Middle frontal gyrus (tissue), 1 donor: ENCODE measurements at regions not wholly inside any gene's neighbourhood (a gene's known extent, or its start where the extent isn't known, plus 50 kb on each side); places are given as distances from the start of the nearest gene placed in this dataset.

ENCODE experiments used
- DNase-seq: peaks from one replicate; pipeline ENCODE4 v3.0.0-alpha.2; 2015; ENCODE audit warnings: low spot score; ENCODE audit errors: extremely low spot score

DNA sequence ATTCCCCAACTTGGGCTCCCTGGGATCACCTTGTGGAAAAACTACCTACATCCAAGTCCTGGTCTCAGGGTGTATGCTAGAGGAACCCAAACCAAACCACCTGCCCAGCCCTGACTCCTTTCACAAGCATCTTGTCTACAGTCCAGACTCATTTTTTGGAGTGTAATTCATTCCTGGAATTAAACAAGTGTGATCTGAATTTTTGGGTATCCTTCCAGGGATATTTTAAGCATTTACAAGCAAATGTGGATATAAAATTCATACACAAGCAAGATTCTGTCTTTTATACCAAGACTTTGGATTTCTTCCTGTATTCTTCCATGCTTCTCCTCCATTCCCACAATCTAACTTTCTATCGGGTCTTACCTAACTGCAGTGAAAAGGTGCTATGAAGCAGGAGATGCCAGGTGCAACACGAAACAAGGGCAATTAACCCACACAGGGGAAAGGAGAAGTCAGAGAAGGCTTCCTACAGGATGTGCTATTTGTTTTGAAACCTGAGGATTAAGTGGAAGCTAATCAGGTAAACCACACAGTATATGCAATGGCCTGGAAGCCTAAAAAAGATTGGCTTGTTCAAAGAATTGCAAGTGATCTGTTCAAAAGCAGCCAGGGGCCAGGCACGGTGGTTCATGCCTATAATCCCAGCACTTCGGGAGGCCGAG, 417.2 kb upstream of the C16orf82 start:
- DNase-seq, result no peak

GRCh38 chr16:26651464-26651863, 415.3 kb upstream of the C16orf82 start:
- no peak for DNase-seq

DNA sequence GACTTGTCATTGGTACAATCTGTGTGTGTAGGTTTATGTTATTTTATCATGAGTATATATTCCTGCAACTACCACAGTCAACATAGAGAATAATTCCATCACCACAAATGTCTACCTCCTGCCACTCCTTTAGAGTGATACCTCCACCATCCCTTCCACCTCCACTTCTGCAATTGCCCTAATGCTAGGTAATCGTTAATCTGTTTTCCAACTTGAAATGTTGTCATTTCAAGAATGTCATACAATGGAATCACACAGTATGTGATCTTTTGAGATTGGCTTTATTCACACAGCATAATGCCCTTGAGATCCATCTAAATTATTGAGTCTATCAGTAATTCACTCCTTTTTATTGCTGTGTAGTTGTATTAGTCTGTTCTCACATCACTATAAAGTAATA, 414.8 kb upstream of the C16orf82 start:
- no peak for DNase-seq

DNA sequence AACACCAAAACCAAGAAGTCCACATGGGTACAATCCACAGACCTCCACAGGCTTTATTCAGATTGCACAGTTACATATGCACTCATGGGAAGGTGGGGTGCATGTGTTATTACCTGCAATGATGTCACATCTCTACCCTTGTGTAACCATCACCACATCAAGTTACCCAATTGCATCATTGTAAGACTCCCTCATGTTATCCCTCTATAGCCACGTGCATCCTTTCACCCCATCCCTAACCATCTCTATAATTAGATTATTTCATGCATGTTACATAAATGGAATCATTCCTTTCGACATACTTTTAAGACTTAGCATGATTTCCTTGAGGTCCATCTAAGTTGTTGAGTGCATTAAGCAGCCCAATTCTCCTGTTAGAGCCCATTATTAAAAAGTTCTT, 408.2 kb upstream of the C16orf82 start:
- no peak for DNase-seq

DNA sequence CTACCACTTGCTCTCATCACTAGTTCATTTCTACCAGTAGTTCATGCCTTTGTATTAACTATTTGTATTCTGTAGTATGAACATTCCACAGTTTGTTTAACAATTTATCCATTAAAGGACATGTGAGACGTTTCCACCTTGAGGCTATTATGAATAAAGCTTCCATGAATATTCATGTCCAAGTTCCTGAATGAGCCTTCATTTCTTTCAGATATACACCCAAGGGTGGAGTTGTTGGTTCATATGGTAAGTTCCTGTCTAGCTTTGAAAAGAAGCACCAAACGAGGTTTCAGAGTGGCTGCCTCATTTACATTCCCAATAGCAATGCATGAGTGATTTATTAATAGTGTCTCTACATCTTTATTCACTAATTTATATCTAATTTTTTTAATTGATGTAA, 407.8 kb upstream of the C16orf82 start:
- no peak for DNase-seq

GRCh38 chr16:26664086-26664485, 402.6 kb upstream of the C16orf82 start:
- no peak for DNase-seq

GRCh38 chr16:26665166-26665939, 401.4 kb upstream of the C16orf82 start:
- DNase-seq, result no peak

- DNase-seq, result no peak
Observed at GRCh38 chr16:26666486-26666885, 400.2 kb upstream of the C16orf82 start.

- DNase-seq, result no peak
Observed at GRCh38 chr16:26667307-26667706, 399.4 kb upstream of the C16orf82 start.

DNA sequence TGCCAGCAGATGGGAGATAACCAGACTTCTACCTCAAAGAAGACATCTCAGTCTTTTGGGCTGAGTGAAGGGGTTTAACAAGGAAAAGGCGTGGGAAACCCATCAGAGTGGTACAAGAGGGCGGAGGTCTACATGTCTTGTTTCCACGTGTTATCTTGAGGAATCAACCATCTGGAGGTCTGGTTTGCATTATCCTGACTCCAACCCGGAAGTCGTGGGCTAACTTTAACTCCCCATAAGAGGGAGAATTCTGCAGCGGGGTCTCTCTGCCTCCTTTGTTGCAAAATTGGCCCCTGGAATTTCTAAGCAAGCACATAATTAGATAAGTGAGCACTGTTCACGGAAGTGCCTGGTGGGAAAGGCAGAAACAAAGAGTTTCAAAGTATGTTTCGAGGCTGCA, 398.7 kb upstream of the C16orf82 start:
- no peak for DNase-seq

GRCh38 chr16:26672206-26672605, 394.5 kb upstream of the C16orf82 start:
- no peak for DNase-seq

GRCh38 chr16:26673011-26673410, 393.7 kb upstream of the C16orf82 start:
- no peak for DNase-seq

DNA sequence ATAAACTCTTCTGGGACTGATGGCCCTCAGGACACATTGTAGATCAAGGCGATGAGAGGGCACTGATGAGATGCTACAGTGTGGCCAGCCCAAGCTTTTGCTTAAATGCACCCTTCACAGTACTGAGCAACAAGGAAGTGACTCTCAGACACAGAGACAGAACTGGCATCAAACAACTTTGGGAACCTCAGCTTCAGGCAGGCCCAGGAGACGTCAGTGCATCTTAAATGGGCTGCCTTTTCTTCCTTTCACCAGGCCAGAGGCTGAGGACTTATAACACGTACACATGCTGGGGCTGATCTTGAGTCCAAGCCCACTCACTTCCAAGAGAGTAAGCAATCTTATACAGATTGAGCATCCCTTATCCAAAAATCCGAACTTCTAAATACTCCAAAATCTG, 386.1 kb upstream of the C16orf82 start:
- DNase-seq, result no peak

DNA sequence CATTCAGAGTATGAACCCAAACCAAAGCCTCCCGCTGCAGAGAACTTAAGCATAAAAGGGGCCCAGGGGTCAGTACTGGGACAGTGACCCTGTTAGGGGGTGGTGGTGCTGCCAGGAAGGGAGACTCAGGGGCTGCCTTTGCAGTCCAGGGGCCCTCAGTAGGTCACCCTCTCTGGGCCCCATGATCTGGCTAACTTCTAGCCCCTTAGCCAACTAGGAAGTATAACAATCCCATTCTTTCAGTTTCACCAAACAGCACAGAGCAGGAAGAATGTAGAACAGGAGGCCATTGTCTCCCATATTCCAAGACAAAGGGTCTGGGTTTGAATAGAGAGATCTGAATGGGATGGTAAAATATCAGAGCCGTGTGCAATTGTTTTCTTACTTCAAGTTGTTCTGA, 378.6 kb upstream of the C16orf82 start:
- peak; percentile 13 for DNase-seq

GRCh38 chr16:26688699-26689098, 378.0 kb upstream of the C16orf82 start:
- no peak for DNase-seq

DNA sequence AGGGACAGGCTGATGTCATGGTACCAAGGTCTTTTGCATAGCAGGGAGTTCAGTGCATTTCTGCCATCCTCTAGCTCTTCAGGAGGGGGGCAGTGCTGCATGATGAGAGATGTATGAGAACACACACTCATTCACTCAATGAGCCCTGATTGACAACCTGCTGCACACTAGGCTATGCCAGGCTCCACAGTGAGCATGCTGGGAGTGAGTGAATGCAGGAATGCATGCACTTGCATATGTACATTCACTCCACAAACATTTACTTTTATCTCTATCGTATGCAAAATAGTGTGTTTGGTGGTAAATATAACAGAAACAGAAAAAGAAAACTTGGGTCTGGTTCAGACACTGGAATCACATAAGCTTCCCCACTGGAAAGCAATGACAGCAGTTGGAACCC, 374.1 kb upstream of the C16orf82 start:
- DNase-seq, result no peak

DNA sequence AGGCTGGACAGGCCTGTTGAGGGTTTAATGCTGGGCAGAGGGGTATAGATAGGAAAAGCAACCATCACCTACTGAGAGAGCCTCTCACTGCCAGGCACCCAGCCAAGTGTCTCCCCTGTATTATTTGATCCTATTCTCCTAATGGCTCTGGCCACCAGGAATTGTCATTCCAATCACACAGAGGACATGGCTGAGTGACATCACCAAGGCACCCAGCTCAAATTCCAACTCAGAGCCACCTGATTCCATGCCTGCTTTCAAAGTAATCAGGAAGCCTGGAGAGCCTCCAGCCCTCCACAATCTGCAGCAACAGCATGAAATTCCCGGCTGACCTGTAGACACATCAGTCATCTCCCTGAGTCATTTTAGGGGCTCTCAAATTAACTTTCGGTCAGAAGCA, 368.9 kb upstream of the C16orf82 start:
- DNase-seq, result no peak

- DNase-seq, result no peak
Observed at GRCh38 chr16:26700250-26700649, 366.5 kb upstream of the C16orf82 start.

- no peak for DNase-seq
Observed at GRCh38 chr16:26701243-26701886, 365.4 kb upstream of the C16orf82 start.

- DNase-seq, result no peak
Observed at GRCh38 chr16:26705346-26705745, 361.4 kb upstream of the C16orf82 start.

- no peak for DNase-seq
Observed at GRCh38 chr16:26708428-26708827, 358.3 kb upstream of the C16orf82 start.

DNA sequence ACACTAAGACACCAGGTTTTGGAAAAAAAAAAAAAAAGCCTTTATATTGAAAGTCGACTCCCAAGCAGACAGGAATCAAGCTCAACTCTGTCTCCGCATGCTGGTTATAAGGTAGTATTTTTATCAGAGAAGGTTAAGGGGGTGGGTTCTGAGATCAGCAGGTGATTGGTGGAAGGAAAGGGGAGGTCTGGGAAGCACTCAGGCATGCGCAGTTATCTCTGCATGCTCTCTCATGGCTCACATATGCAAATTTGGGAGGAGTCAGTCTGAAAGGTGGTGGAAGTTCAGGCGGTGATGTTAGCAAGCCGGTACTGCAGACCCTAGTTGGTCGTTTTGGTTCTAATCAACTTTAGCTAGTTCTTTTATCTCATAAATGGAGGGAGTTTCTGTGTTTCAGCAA, 357.6 kb upstream of the C16orf82 start:
- DNase-seq, result no peak

DNA sequence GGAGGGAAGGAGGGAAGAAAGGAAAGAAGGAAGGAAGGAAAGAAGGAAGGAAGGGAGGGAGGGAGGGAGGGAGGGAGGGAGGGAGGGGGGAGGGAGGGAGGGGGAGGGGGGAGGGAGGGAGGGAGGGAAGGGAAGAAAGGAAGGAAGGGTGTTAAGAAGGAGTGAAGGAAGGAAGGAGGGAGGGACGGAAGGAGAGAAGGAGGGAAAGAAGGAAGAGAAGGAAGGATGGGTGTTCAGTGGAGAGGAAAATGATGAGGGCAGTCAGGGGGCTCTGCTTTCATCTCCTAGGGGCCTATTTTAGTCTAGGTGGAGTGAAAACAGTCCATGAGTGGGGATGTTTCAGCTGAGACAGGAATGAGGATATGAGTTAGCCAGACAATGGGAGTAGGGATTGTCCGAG, 357.0 kb upstream of the C16orf82 start:
- DNase-seq, result no peak
